ENCODE measurements at regions not wholly inside any gene's neighbourhood (a gene's known extent, or its start where the extent isn't known, plus 50 kb on each side); places are given as distances from the start of the nearest gene placed in this dataset.
A peak's percentile ranks its signal among the peaks of the same experiment; 100 is the strongest.

- POLR2A ChIA-PET: interaction anchor here (0.6 to 4.0 kb wide), 28 partner anchors 9 to 1643 kb away, joined by 3 to 73 read pairs (median 6); a partner anchor contains a TSS
- Mint-ChIP-seq H3K27ac (peak overlapping the region; percentile 97), H3K9me3 (ENCODE audit: low read depth) (no peaks in the 10 kb centered on the region), H3K36me3 (ENCODE audit: low read depth) (peaks cover 2% of the 10 kb centered on the region), H3K27me3 (no peaks in the 10 kb centered on the region), H3K4me1 (peaks cover 14% of the 10 kb centered on the region), H3K4me3 (peak overlapping the region; percentile 86)
- intact Hi-C loops (cut with DNase I, micrococcal nuclease): loop anchor here (1.0 to 2.0 kb wide), 4 partner anchors 10 to 53 kb away; a partner anchor contains a TSS
- ATAC-seq: peak; percentile 63
- peak; percentile 85 for DNase-seq
- CTCF ChIA-PET: interaction anchor here (0.7 to 4.0 kb wide), 17 partner anchors 14 to 345 kb away, joined by 3 to 34 read pairs (median 5); a partner anchor contains a TSS
Measured at GRCh38 chr6:26249957-26250697, 114.9 kb upstream of the BTN3A2 start.

- ChIA-PET CTCF (interaction anchor here (0.7 to 4.0 kb wide), 19 partner anchors 15 to 345 kb away, joined by 3 to 34 read pairs (median 4); a partner anchor contains a TSS), POLR2A (interaction anchor here (0.6 to 4.0 kb wide), 28 partner anchors 10 to 1643 kb away, joined by 3 to 73 read pairs (median 6); a partner anchor contains a TSS)
- peaks cover 2% of the 10 kb centered on the region for H3K36me3 Mint-ChIP-seq (ENCODE audit: low read depth)
- peaks cover 14% of the 10 kb centered on the region for H3K4me1 Mint-ChIP-seq
- peak overlapping the region; percentile 97 for H3K27ac Mint-ChIP-seq
- no peaks in the 10 kb centered on the region for H3K9me3 Mint-ChIP-seq (ENCODE audit: low read depth)
- peak overlapping the region; percentile 86 for H3K4me3 Mint-ChIP-seq
- intact Hi-C loops (cut with DNase I, micrococcal nuclease): loop anchor here (1.0 to 2.0 kb wide), 7 partner anchors 10 to 54 kb away; a partner anchor contains a TSS
- ATAC-seq: peak; percentile 5
- DNase-seq: peak; percentile 53
- H3K27me3 Mint-ChIP-seq: no peaks in the 10 kb centered on the region
Measured at GRCh38 chr6:26250698-26251044, 114.3 kb upstream of the BTN3A2 start.

GRCh38 chr6:26251354-26252076 is 113.5 kb upstream of the BTN3A2 start:
- Mint-ChIP-seq H3K9me3 (ENCODE audit: low read depth) (no peaks in the 10 kb centered on the region), H3K4me3 (peak overlapping the region; percentile 86), H3K27ac (peak overlapping the region; percentile 97), H3K36me3 (ENCODE audit: low read depth) (peaks cover 2% of the 10 kb centered on the region), H3K27me3 (no peaks in the 10 kb centered on the region), H3K4me1 (peaks cover 14% of the 10 kb centered on the region)
- intact Hi-C loops (cut with DNase I, micrococcal nuclease): loop anchor here (1.0 to 2.0 kb wide), 5 partner anchors 17 to 55 kb away; a partner anchor contains a TSS
- DNase-seq (peak; percentile 84), ATAC-seq (peak; percentile 53)
- ChIA-PET POLR2A (interaction anchor here (0.7 to 4.0 kb wide), 19 partner anchors 10 to 1621 kb away, joined by 3 to 73 read pairs (median 7); a partner anchor contains a TSS), CTCF (interaction anchor here (0.6 to 4.0 kb wide), 18 partner anchors 15 to 925 kb away, joined by 3 to 34 read pairs (median 4); a partner anchor contains a TSS)

GRCh38 chr6:26252077-26252472 is 112.9 kb upstream of the BTN3A2 start:
- H3K9me3 Mint-ChIP-seq (ENCODE audit: low read depth): no peaks in the 10 kb centered on the region
- CTCF ChIA-PET: interaction anchor here (0.6 to 4.0 kb wide), 7 partner anchors 16 to 343 kb away, joined by 3 to 34 read pairs (median 7); a partner anchor contains a TSS
- intact Hi-C loops (cut with DNase I, micrococcal nuclease): no loop called here
- DNase-seq (no peak), ATAC-seq (no peak)
- H3K27me3 Mint-ChIP-seq: no peaks in the 10 kb centered on the region
- H3K27ac Mint-ChIP-seq: peak overlapping the region; percentile 97
- POLR2A ChIA-PET: interaction anchor here (0.8 to 4.0 kb wide), 11 partner anchors 11 to 895 kb away, joined by 3 to 73 read pairs (median 8); a partner anchor contains a TSS
- H3K36me3 Mint-ChIP-seq (ENCODE audit: low read depth): peaks cover 2% of the 10 kb centered on the region
- peak overlapping the region; percentile 86 for H3K4me3 Mint-ChIP-seq
- peaks cover 14% of the 10 kb centered on the region for H3K4me1 Mint-ChIP-seq

GRCh38 chr6:26254724-26255123 is 110.3 kb upstream of the BTN3A2 start:
- no peak overlapping the region for H3K4me3 Mint-ChIP-seq
- peaks cover 7% of the 10 kb centered on the region for H3K4me1 Mint-ChIP-seq
- no peak for DNase-seq
- H3K27ac Mint-ChIP-seq: no peak overlapping the region
- ChIA-PET CTCF (no interaction called here), POLR2A (interaction anchor here (0.9 kb wide), 1 partner anchor 22 kb away, joined by 4 read pairs; no protein-coding TSS in a partner anchor)
- no peaks in the 10 kb centered on the region for H3K27me3 Mint-ChIP-seq
- H3K9me3 Mint-ChIP-seq (ENCODE audit: low read depth): no peaks in the 10 kb centered on the region
- peaks cover 2% of the 10 kb centered on the region for H3K36me3 Mint-ChIP-seq (ENCODE audit: low read depth)
- intact Hi-C loops (cut with DNase I, micrococcal nuclease): no loop called here
- ATAC-seq: no peak

- Mint-ChIP-seq H3K36me3 (ENCODE audit: low read depth) (peaks cover 2% of the 10 kb centered on the region), H3K9me3 (ENCODE audit: low read depth) (no peaks in the 10 kb centered on the region), H3K27ac (no peak overlapping the region), H3K4me3 (no peak overlapping the region), H3K4me1 (peaks cover 5% of the 10 kb centered on the region), H3K27me3 (no peaks in the 10 kb centered on the region)
- no peak for DNase-seq
- ChIA-PET POLR2A (interaction anchor here (2.7 kb wide), 1 partner anchor 14 kb away, joined by 9 read pairs; a partner anchor contains a TSS), CTCF (interaction anchor here (1.5 kb wide), 1 partner anchor 12 kb away, joined by 4 read pairs; no protein-coding TSS in a partner anchor)
- no peak for ATAC-seq
- intact Hi-C loops (cut with DNase I, micrococcal nuclease): no loop called here
Measured at GRCh38 chr6:26257272-26257671, 107.7 kb upstream of the BTN3A2 start.

- ATAC-seq (no peak), DNase-seq (no peak)
- Mint-ChIP-seq H3K27ac (no peak overlapping the region), H3K4me3 (no peak overlapping the region), H3K9me3 (ENCODE audit: low read depth) (no peaks in the 10 kb centered on the region), H3K36me3 (ENCODE audit: low read depth) (no peaks in the 10 kb centered on the region), H3K4me1 (no peaks in the 10 kb centered on the region), H3K27me3 (no peaks in the 10 kb centered on the region)
- CTCF ChIA-PET: interaction anchor here (0.7 to 1.0 kb wide), 2 partner anchors 12 to 230 kb away, joined by 3 read pairs; a partner anchor contains a TSS
- intact Hi-C loops (cut with DNase I, micrococcal nuclease): no loop called here
- POLR2A ChIA-PET: interaction anchor here (2.7 kb wide), 1 partner anchor 13 kb away, joined by 9 read pairs; a partner anchor contains a TSS
Measured at GRCh38 chr6:26258212-26258977, 106.6 kb upstream of the BTN3A2 start.

- no peak overlapping the region for H3K27ac Mint-ChIP-seq
- no peaks in the 10 kb centered on the region for H3K36me3 Mint-ChIP-seq (ENCODE audit: low read depth)
- intact Hi-C loops (cut with DNase I, micrococcal nuclease): no loop called here
- ChIA-PET POLR2A (interaction anchor here (1.3 kb wide), 1 partner anchor 11 kb away, joined by 3 read pairs; no protein-coding TSS in a partner anchor), CTCF (interaction anchor here (0.9 kb wide), 1 partner anchor 11 kb away, joined by 4 read pairs; a partner anchor contains a TSS)
- DNase-seq (no peak), ATAC-seq (no peak)
- no peak overlapping the region for H3K4me3 Mint-ChIP-seq
- no peaks in the 10 kb centered on the region for H3K9me3 Mint-ChIP-seq (ENCODE audit: low read depth)
- no peaks in the 10 kb centered on the region for H3K27me3 Mint-ChIP-seq
- no peaks in the 10 kb centered on the region for H3K4me1 Mint-ChIP-seq
Measured at GRCh38 chr6:26260110-26260637, 104.8 kb upstream of the BTN3A2 start.

- ChIA-PET POLR2A (interaction anchor here (1.3 kb wide), 1 partner anchor 10 kb away, joined by 3 read pairs; no protein-coding TSS in a partner anchor), CTCF (interaction anchor here (0.9 to 1.2 kb wide), 2 partner anchors 10 to 14 kb away, joined by 4 to 5 read pairs; a partner anchor contains a TSS)
- no peaks in the 10 kb centered on the region for H3K27me3 Mint-ChIP-seq
- H3K9me3 Mint-ChIP-seq (ENCODE audit: low read depth): no peaks in the 10 kb centered on the region
- intact Hi-C loops (cut with DNase I, micrococcal nuclease): no loop called here
- ATAC-seq: no peak
- H3K27ac Mint-ChIP-seq: no peak overlapping the region
- no peak for DNase-seq
- no peak overlapping the region for H3K4me3 Mint-ChIP-seq
- no peaks in the 10 kb centered on the region for H3K36me3 Mint-ChIP-seq (ENCODE audit: low read depth)
- no peaks in the 10 kb centered on the region for H3K4me1 Mint-ChIP-seq
Measured at GRCh38 chr6:26260725-26261490, 104.1 kb upstream of the BTN3A2 start.

GRCh38 chr6:26264547-26264946 is 100.5 kb upstream of the BTN3A2 start:
- H3K27me3 Mint-ChIP-seq: no peaks in the 10 kb centered on the region
- ChIA-PET POLR2A (interaction anchor here (0.6 kb wide), 2 partner anchors 14 to 41 kb away, joined by 3 to 5 read pairs; a partner anchor contains a TSS), CTCF (no interaction called here)
- H3K4me3 Mint-ChIP-seq: no peak overlapping the region
- intact Hi-C loops (cut with DNase I, micrococcal nuclease): no loop called here
- H3K4me1 Mint-ChIP-seq: peaks cover 7% of the 10 kb centered on the region
- ATAC-seq (no peak), DNase-seq (no peak)
- H3K27ac Mint-ChIP-seq: no peak overlapping the region
- no peaks in the 10 kb centered on the region for H3K36me3 Mint-ChIP-seq (ENCODE audit: low read depth)
- H3K9me3 Mint-ChIP-seq (ENCODE audit: low read depth): no peaks in the 10 kb centered on the region

All from activated CD4-positive, alpha-beta T cell treated with anti-CD3 and anti-CD28 coated beads for 36 hours (primary cell).